ENCODE measurements at regions not wholly inside any gene's neighbourhood (a gene's known extent, or its start where the extent isn't known, plus 50 kb on each side); places are given as distances from the start of the nearest gene placed in this dataset.

DNA sequence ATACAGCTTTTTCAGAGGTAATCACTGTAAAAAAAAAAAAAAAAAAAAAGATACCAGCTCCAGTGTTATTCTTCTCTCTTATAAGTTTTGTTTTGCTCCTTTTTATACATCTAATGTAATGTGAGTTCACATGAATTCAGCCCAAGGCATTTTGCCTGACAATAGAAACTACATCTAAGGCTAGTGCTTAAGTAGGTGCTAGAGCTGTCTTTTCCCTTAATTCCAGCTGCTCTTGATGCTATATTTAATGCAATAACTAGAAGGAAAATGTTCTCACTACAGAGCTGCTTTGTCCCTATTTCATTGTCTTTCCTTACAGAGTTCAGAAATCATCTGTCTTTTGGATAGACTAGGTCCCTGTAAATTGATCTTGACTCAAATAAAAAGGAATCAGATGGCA lies 150.1 kb downstream of the NAA11 start:
- Histone ChIP-seq H4K20me1 (ENCODE audit: insufficient read depth, low read length) (no peaks in the 10 kb centered on the region), H2AFZ (ENCODE audit: low read depth, low read length) (no peak overlapping the region), H3K9me3 (ENCODE audit: insufficient read depth, low read depth, low read length) (no peaks in the 10 kb centered on the region), H3K4me3 (ENCODE audit: insufficient read depth, low read depth, low read length) (no peak overlapping the region), H3K9ac (ENCODE audit: low read length) (no peak overlapping the region), H3K4me2 (ENCODE audit: low read length) (no peak overlapping the region), H3K36me3 (ENCODE audit: insufficient read depth, low read length) (no peaks in the 10 kb centered on the region), H3K27me3 (ENCODE audit: insufficient read depth, low read length) (no peaks in the 10 kb centered on the region), H3K79me2 (ENCODE audit: insufficient read depth, low read length) (no peaks in the 10 kb centered on the region), H3K4me1 (ENCODE audit: insufficient read depth, low read length) (no peaks in the 10 kb centered on the region), H3K27ac (ENCODE audit: low read depth, low read length) (no peak overlapping the region)
- Mint-ChIP-seq H3K27ac (ENCODE audit: unreplicated experiment) (no peak overlapping the region), H3K27me3 (ENCODE audit: low read depth, unreplicated experiment) (no peaks in the 10 kb centered on the region), H3K4me3 (ENCODE audit: unreplicated experiment) (no peak overlapping the region), H3K4me1 (ENCODE audit: low read depth, unreplicated experiment) (peaks cover 3% of the 10 kb centered on the region), H3K36me3 (ENCODE audit: low read depth, unreplicated experiment) (no peaks in the 10 kb centered on the region), H3K9me3 (ENCODE audit: unreplicated experiment) (peaks cover 2% of the 10 kb centered on the region)
- FAIRE-seq (no peak), DNase-seq (ENCODE audit: low read depth) (no peak)
- TF ChIP-seq, protein P1, sequence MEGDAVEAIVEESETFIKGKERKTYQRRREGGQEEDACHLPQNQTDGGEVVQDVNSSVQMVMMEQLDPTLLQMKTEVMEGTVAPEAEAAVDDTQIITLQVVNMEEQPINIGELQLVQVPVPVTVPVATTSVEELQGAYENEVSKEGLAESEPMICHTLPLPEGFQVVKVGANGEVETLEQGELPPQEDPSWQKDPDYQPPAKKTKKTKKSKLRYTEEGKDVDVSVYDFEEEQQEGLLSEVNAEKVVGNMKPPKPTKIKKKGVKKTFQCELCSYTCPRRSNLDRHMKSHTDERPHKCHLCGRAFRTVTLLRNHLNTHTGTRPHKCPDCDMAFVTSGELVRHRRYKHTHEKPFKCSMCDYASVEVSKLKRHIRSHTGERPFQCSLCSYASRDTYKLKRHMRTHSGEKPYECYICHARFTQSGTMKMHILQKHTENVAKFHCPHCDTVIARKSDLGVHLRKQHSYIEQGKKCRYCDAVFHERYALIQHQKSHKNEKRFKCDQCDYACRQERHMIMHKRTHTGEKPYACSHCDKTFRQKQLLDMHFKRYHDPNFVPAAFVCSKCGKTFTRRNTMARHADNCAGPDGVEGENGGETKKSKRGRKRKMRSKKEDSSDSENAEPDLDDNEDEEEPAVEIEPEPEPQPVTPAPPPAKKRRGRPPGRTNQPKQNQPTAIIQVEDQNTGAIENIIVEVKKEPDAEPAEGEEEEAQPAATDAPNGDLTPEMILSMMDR (IDR thresholded peaks at IDR 0.05; ENCODE audit: insufficient read depth, low read depth, low read length), result no peak
- no peak for TF ChIP-seq EZH2 (IDR thresholded peaks at IDR 0.05; ENCODE audit: insufficient read depth, low read length)

DNA sequence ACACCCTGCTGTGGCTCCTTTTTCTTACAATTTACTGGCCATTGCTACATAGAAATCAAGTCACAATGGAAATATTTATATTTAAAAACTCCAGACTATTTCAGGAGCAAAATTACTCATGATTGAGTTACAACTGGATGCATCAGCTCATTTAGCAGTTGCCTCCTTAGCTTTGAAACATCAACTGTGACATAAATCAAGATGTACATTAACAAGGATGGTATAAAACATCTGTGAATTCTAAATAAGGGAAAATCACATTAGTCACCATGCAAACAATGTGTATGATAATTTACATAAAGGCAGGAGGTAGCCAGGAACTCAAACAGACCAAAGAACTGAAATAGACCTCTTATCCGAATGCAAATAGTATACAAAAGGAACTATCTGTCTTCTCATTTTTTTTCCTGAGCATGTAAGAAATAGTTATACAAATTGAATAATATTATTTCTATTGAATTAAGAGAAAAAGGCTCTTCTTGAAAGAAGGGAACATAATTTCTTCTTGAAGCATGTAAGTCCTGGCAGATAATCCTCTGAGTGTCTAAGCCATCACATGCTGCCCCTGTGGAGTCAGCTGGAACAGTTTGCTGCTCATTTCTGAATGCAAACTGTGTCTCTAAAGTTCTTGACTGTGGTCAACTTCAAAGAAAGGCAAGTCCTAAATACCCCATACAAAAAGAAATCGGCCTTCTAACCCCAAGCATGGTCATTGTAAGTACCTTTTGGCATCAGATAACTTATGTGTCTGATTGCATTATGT lies 151.2 kb downstream of the NAA11 start:
- no peak for FAIRE-seq
- H3K27ac Mint-ChIP-seq (ENCODE audit: unreplicated experiment), result no peak overlapping the region

More for the DNA sequence above, 151.2 kb downstream of the NAA11 start:
- Histone ChIP-seq H3K4me2 (ENCODE audit: low read length) (no peak overlapping the region), H3K9me3 (ENCODE audit: insufficient read depth, low read depth, low read length) (no peaks in the 10 kb centered on the region), H3K4me1 (ENCODE audit: insufficient read depth, low read length) (no peaks in the 10 kb centered on the region), H3K9ac (ENCODE audit: low read length) (no peak overlapping the region), H2AFZ (ENCODE audit: low read depth, low read length) (no peak overlapping the region), H3K27me3 (ENCODE audit: insufficient read depth, low read length) (no peaks in the 10 kb centered on the region), H3K36me3 (ENCODE audit: insufficient read depth, low read length) (no peaks in the 10 kb centered on the region), H3K27ac (ENCODE audit: low read depth, low read length) (no peak overlapping the region), H3K4me3 (ENCODE audit: insufficient read depth, low read depth, low read length) (no peak overlapping the region), H3K79me2 (ENCODE audit: insufficient read depth, low read length) (no peaks in the 10 kb centered on the region), H4K20me1 (ENCODE audit: insufficient read depth, low read length) (no peaks in the 10 kb centered on the region)
- TF ChIP-seq, protein P1 (IDR thresholded peaks at IDR 0.05; ENCODE audit: insufficient read depth, low read depth, low read length), result no peak
- TF ChIP-seq EZH2 (IDR thresholded peaks at IDR 0.05; ENCODE audit: insufficient read depth, low read length), result no peak
- no peaks in the 10 kb centered on the region for H3K36me3 Mint-ChIP-seq (ENCODE audit: low read depth, unreplicated experiment)
- no peak for DNase-seq (ENCODE audit: low read depth)
- peaks cover under 1% of the 10 kb centered on the region for H3K9me3 Mint-ChIP-seq (ENCODE audit: unreplicated experiment)
- no peaks in the 10 kb centered on the region for H3K27me3 Mint-ChIP-seq (ENCODE audit: low read depth, unreplicated experiment)
- peaks cover 3% of the 10 kb centered on the region for H3K4me1 Mint-ChIP-seq (ENCODE audit: low read depth, unreplicated experiment)
- H3K4me3 Mint-ChIP-seq (ENCODE audit: unreplicated experiment), result no peak overlapping the region

All from astrocyte (in vitro differentiated cells and primary cell).